GM19328 (cell line): ENCODE measurements at regions not wholly inside any gene's neighbourhood (a gene's known extent, or its start where the extent isn't known, plus 50 kb on each side); places are given as distances from the start of the nearest gene placed in this dataset.
A peak's percentile ranks its signal among the peaks of the same experiment; 100 is the strongest.
"Not testable (repeated sequence)": the region's sequence is repeated elsewhere in the genome, so short reads cannot be mapped to it uniquely, and the experiment has no call there.

Experiments used
- ATAC-seq: cut with Tn5 transposase; IDR thresholded peaks from one replicate; pipeline ENCODE4 v1.9.1; 2021; ENCODE audit warnings: mild to moderate bottlenecking, moderate library complexity; ENCODE audit not compliant: unreplicated experiment

GRCh38 chr1:120357046-120357445 lies 57.8 kb upstream of the NBPF8 start:
- not testable (repeated sequence) for ATAC-seq

DNA sequence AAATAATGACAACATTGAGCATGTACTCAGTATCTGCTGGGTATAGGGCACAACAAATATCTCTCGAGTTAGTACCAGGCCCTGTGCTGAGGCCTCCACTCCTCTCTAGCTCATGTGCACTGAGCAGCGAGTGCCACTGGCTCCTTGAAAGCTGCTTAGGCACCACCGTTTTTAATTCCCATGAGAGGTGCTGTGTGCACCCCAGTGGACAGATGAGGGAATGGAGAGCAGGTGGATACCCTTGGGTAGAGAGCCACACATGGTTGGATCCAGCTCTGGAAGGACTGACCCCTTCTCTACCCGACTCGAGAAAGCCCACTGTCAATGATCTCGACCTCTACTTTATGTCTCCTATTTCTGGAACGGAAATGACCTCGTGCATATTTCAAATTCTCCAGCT lies 58.7 kb upstream of the NBPF8 start:
- ATAC-seq = not testable (repeated sequence)

DNA sequence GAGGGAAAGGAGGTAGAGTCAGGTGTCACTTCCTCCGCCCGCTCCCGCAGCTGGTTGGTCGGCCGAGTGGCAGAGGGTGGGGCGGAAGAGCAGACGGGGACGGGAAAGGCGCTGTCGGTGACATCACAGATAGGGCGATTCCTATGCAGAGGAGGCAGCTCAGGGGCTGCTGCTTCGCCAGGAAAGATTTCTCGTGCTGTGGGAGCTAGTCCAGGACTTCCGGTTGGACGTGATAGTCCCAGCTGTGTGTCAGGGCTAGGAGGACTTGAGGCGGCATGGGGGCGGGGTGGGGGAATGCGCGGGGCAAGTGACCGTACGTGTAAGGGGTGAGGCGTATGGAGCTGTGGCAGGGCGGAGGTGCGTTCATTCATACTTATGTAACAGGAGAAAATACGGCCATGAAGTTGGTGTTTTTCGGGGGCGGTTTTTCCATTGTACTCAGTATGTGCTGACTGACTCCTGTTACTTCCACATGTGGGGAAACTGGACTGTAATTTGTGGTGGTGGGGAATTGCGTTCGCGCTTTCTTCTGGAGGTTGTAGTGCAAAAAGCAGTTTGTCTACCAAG lies 60.1 kb upstream of the NBPF8 start:
- peak; percentile 86 for ATAC-seq

DNA sequence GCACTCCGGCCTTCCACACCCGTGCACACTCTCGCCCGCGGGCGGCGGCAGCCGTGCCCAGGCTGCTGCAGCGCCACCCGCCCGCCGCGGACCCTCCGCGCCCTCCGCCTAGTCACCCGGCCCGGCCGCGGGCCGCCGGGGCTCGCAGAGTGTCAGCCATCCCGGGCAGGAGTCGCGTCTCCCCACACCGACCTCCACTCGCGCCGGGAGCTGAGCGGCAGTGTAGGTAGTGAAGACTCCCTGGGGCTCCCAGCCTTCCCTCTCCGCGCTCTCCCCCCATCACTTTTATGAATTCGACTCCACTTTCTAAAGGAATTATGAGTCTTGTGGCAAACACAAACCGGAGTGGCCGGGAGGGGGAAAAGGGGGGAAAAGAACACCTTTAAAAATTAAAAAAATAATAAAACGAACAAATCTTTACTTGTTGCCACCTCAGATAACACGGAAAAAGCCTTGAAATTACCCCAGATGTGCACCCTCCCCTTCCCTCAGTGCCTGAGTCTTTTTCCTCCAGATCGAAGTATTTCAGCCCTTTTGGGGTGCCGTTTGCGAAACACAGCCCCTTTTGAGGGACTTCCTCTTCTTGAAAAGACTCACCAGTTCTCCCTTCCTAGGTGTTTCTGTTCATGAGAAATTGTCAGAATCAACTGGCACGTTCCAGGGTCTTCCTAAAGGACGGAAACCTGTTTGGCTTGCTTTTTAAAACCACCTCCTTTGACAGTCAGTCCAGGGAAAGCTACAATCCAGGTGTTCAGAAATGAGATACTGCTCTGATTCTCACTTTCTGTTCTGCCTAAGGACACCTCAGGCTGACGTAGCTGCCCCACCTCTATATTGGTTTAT lies 72.4 kb upstream of the NBPF8 start:
- ATAC-seq = not testable (repeated sequence)

GRCh38 chr1:120341756-120342155 lies 73.1 kb upstream of the NBPF8 start:
- not testable (repeated sequence) for ATAC-seq

GRCh38 chr1:120340838-120341751 lies 73.7 kb upstream of the NBPF8 start:
- not testable (repeated sequence) for ATAC-seq

GRCh38 chr1:120315738-120316137 lies 99.1 kb upstream of the NBPF8 start:
- not testable (repeated sequence) for ATAC-seq

- ATAC-seq = not testable (repeated sequence)
These were observed 102.9 kb upstream of the NBPF8 start for GRCh38 chr1:120311930-120312329.

DNA sequence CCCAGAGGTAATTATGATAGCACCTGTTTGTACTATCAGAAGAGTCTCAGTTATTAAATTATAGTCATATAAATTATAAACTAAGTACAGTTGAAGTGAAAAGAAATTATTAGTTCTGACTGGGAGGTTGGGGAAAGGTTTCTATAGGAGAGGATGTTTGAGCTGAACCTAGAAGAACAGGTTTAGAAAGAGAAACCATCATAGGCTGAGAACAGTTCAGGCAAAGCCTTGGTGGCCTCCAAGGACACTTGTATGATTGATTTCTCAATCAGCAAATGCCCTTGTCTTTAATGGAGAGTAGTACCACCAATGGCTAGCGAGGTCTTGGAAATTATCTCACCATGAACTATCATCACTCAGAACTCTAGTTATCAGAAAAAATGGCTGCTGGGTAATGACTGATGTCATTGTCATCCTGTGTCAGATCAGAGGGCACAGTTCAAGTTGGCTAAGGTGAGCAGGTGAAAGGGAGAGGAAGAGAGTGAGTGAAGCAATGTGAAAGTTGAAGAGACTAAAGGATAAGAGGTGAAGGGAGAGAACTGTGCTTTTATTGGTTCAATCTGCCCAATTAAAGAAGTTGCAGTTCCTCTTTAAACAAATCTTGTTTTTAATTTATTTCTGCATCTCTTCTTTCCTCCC lies 105.8 kb upstream of the NBPF8 start:
- ATAC-seq = not testable (repeated sequence)

GRCh38 chr1:120305046-120305445 lies 109.8 kb upstream of the NBPF8 start:
- not testable (repeated sequence) for ATAC-seq

- ATAC-seq = not testable (repeated sequence)
These were observed 110.5 kb upstream of the NBPF8 start for GRCh38 chr1:120304341-120304740.

- ATAC-seq = not testable (repeated sequence)
These were observed 115.3 kb upstream of the NBPF8 start for GRCh38 chr1:120299433-120300057.

DNA sequence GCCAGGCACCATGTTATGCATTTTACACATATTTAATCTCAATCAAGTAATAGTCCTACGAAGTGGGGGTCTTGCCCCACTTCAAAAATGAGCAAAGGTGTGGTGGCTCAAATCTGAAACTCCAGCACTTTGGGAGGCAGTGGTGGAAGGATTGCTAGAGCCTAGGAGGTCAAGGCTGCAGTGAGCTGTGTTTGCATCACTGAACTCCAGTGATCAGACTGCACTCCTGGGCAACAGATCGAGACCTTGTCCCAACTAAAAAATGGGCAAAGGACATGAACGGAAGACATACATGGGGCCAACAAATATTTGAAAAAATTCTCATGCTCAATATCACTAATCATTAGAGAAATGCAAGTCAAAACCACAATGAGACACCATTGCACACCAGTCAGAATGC lies 116.3 kb upstream of the NBPF8 start:
- ATAC-seq = not testable (repeated sequence)

DNA sequence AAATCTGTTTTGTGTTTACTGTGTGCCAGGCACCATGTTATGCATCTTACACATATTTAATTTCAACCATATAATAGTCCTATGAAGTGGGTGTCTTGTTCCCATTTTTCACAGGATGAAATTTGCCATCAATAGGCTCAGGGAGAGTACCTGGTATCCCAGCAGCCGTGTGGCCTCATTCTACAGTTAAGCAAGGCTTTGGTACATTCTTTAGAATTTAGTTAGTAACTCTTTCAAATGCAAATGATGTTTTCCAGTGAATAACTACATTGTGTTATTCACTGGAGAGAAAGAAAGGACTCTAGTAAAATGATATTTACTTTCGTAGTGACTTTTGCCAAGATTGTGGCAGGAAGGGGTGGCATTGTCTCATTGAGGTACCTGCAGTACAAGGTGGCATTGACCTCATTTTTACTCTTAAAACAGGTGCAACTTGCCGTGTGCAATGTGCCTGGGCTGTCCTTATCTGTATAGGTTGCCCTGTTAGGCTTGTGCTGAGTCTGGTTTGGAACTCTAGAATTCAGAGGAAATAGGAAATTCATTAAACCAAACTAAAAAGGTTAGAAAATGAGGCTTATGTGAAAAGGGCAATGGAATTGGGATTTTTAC lies 117.4 kb upstream of the NBPF8 start:
- not testable (repeated sequence) for ATAC-seq

GRCh38 chr1:120290105-120290504 lies 113.8 kb upstream of the SEC22B start:
- ATAC-seq = not testable (repeated sequence)

DNA sequence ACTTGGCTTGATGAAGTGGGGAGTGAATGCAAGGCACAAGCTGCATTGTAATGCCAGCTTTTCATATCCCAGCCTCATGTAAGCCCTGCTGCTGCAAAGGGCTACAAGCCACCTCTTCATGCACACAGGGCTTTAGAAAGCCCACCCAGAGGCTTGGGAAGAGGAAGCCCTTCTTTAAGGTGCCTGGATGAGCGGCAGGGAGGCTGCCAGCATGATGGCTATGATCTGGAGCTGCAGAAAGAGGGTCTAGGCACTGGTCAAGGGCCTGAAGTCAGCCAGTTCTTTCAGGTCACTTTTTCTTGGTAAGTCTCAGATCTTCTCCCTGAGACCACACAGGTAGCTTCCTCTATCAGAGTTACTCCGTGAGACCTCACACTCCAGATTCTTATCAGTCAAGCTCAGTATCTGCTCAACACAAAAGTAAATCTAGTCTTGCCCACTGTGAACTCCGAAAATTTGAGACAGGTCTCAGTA lies 113.3 kb upstream of the SEC22B start:
- not testable (repeated sequence) for ATAC-seq

DNA sequence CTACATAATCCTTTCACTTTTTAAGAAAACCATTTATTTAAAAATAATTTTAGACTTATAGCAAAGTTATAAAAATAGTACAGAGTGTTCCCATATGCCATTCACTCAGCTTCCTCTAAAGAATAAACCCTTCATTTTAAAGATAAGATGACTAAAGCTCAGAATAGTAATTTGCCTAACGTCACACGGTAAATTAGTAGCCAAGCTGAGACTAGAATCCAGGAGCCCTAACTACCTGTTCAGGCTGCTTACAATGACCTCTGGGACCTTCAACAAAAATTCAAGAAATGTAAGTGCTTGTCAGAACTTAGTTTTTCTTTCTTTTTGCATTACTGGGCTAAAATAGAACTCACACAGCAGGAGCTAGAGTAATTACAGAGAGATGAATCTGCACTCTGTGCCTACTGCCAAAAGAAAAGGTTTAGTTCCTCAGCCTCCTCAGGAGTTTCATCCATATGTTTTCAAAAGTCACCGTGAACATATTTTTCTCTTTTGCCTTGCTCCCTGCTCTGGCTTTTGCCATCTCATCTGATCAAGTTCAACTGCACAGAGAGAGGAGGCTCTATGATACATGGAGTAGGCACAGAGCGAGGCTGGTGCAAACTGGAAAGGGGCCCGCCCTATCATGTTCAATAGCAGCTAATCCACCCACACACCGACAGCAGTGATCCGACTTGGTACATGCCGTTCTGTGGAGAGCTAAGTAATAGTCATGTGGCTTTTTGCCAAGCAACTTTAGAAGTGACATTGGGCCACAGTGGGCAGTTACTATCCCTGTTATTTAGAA lies 112.7 kb upstream of the SEC22B start:
- ATAC-seq = not testable (repeated sequence)

GRCh38 chr1:120288167-120288566 lies 111.8 kb upstream of the SEC22B start:
- not testable (repeated sequence) for ATAC-seq
